ENCODE measurements at regions not wholly inside any gene's neighbourhood (a gene's known extent, or its start where the extent isn't known, plus 50 kb on each side); places are given as distances from the start of the nearest gene placed in this dataset.

GRCh38 chr10:123429706-123430221, 236.4 kb upstream of the GPR26 start:
- TF ChIP-seq CTCF (conservative IDR thresholded peaks at IDR 0.05; ENCODE audit: low read depth) = no peak
- CTCF ChIA-PET = no interaction called here
- POLR2A ChIA-PET (ENCODE audit: low non-redundant PET) = no interaction called here
- no peak overlapping the region for H3K27ac ChIP-seq
- DNase-seq (ENCODE audit: low spot score) = no peak

GRCh38 chr10:123433539-123433938, 232.6 kb upstream of the GPR26 start:
- ChIA-PET POLR2A (ENCODE audit: low non-redundant PET) (no interaction called here), CTCF (no interaction called here)
- no peak for DNase-seq (ENCODE audit: low spot score)
- no peak overlapping the region for H3K27ac ChIP-seq
- no peak for TF ChIP-seq CTCF (conservative IDR thresholded peaks at IDR 0.05; ENCODE audit: low read depth)

DNA sequence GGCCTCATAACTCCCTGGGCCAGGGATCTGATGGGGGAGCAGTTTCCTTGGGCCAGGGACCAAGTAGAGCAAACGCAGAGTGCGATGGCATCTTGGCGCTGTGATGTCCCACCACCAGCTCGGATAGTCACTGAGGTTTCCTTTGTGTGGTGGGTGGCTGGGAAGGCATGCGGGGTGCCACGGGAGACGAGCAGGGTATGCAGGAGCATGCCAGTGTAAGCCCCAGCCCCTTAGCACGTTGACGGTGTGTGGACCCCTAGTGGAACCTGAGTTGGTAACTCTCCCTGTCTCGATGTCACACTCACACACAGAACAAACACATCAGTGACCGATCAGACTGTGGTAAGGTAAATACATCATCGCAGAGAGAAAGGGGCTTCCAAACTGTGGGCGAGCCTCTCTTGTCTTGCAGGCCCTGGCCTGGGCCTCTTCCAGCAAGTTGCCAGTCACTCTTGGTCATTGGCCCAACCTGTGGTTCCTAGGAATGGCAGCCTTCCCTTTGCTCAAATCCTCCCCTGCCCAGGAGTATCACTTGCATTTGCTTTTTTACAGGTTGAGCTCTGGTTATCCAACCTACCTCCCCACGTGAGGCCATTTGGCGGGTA, 231.6 kb upstream of the GPR26 start:
- TF ChIP-seq CTCF (conservative IDR thresholded peaks at IDR 0.05; ENCODE audit: low read depth) = no peak
- CTCF ChIA-PET = no interaction called here
- no peak overlapping the region for H3K27ac ChIP-seq
- no peak for DNase-seq (ENCODE audit: low spot score)
- POLR2A ChIA-PET (ENCODE audit: low non-redundant PET) = no interaction called here

GRCh38 chr10:123442901-123443300, 223.3 kb upstream of the GPR26 start:
- TF ChIP-seq CTCF (conservative IDR thresholded peaks at IDR 0.05; ENCODE audit: low read depth) = no peak
- POLR2A ChIA-PET (ENCODE audit: low non-redundant PET) = no interaction called here
- CTCF ChIA-PET = interaction anchor here (0.6 kb wide), 1 partner anchor 352 kb away, joined by 4 read pairs; no protein-coding TSS in a partner anchor
- no peak for DNase-seq (ENCODE audit: low spot score)
- no peak overlapping the region for H3K27ac ChIP-seq

DNA sequence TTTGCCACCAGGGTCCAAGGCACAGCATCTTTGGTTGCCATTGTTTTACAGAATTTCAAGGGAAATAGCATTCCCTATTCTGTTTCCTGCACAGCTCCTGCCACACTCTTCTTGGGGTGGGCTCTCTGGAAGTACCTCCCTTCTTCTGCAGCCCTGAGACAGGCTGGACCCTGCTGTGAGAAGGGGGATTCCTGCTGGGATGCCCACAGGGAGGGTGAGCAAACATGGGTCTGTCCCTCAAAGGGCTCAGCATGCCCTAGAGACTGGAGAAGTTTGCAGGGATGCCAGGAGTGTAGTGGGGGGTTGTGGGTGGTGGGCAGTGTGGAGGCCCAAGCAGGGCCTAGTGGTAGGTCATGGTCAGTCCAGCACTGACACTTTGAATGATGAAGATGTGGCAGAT, 222.2 kb upstream of the GPR26 start:
- CTCF ChIA-PET = interaction anchor here (0.6 kb wide), 2 partner anchors 79 to 538 kb away, joined by 3 read pairs; no protein-coding TSS in a partner anchor

DNA sequence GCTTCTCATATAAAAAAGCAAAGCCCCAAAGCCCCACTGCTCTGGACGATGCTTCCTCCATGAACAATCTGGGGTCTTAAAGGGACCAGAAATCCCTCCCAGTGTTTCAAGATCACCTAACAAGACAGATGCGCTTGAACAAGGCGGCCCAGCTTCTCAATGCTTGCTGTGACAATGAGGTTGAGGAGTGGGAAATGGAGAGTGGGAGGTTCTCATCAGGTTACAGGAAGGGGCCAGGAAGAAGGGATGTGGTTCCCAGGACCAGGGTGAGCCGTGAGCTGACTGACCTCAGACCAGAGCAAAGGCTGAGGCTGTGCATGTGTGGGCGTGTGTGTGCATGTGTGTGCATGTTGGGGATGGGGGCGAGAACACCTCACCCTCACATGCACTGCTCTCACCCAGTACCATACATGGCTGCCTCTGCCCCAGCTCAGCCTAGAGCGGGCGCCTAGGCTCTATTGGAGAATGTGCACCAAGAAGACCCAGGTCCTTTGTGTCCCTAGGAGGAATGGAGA, 220.8 kb upstream of the GPR26 start:
- no peak for DNase-seq (ENCODE audit: low spot score)
- ChIA-PET CTCF (interaction anchor here (0.6 kb wide), 1 partner anchor 41 kb away, joined by 3 read pairs; no protein-coding TSS in a partner anchor), POLR2A (ENCODE audit: low non-redundant PET) (no interaction called here)
- no peak overlapping the region for H3K27ac ChIP-seq
- TF ChIP-seq CTCF (conservative IDR thresholded peaks at IDR 0.05; ENCODE audit: low read depth) = no peak

More for the DNA sequence above, 222.2 kb upstream of the GPR26 start:
- TF ChIP-seq CTCF (conservative IDR thresholded peaks at IDR 0.05; ENCODE audit: low read depth) = no peak
- no peak overlapping the region for H3K27ac ChIP-seq
- no peak for DNase-seq (ENCODE audit: low spot score)
- POLR2A ChIA-PET (ENCODE audit: low non-redundant PET) = no interaction called here
